HUES48 (cell line): ENCODE measurements at regions not wholly inside any gene's neighbourhood (a gene's known extent, or its start where the extent isn't known, plus 50 kb on each side); places are given as distances from the start of the nearest gene placed in this dataset.

Source experiments
- H3K27ac ChIP-seq: one replicate; pipeline ENCODE4 v1.7.0; 2013; ENCODE audit warnings: low read depth, low read length, inconsistent platforms
- H3K27me3 ChIP-seq: 2 replicates; pipeline ENCODE4 v1.6.1; 2013; ENCODE audit warnings: mild to moderate bottlenecking, low read length; ENCODE audit not compliant: control insufficient read depth, insufficient read depth
- H3K36me3 ChIP-seq: 2 replicates; pipeline ENCODE4 v1.6.1; 2013; ENCODE audit warnings: low read length; ENCODE audit not compliant: control insufficient read depth, insufficient read depth
- H3K4me1 ChIP-seq: 2 replicates; pipeline ENCODE4 v1.6.1; 2013; ENCODE audit warnings: mild to moderate bottlenecking, low read length; ENCODE audit not compliant: control insufficient read depth, insufficient read depth
- H3K4me3 ChIP-seq: 2 replicates; pipeline ENCODE4 v1.5.1; 2013; ENCODE audit warnings: mild to moderate bottlenecking, low read depth, low read length
- H3K9ac ChIP-seq: 2 replicates; pipeline ENCODE4 v1.6.1; 2013; ENCODE audit warnings: mild to moderate bottlenecking, low read depth, low read length, moderate library complexity
- H3K9me3 ChIP-seq: 2 replicates; pipeline ENCODE4 v1.6.1; 2013; ENCODE audit warnings: low read length; ENCODE audit not compliant: control insufficient read depth, insufficient read depth

DNA sequence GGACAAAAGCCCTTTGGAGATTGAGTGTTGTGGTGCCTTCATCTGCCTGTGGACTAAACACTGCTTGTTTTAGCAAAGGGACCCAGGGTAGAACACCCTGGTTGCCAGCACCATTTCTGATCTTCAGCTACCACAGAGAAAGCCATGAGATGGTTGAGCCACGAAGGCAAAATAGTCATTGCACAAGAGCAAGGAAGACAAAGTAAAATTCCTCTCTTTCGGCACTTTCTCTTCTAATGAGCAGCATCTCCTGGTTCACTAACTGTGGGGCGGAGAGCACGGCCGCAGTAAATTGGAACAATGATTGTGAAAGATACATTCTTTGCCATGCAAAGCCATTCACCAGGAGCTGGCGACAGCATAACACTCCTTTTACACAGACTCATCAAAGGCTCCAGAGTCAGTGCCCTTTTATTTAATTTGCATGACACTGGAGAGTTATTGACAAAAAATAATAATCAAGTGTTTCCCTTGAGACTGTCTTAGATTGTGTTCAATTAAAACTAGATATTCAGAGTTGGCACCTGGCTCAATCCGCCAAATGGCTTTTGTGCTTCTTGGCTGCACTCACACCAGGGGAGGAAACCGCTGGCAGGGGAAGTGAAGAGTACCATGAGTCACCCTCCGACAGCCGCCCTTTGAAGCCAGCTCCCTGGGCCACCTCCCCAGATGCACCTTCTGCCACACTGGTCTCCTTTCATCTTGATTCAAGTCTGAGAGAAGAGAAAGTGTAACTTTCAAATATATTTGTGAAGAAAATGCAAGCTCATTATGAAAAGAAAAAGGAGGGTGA lies 100.5 kb upstream of the MEIS1 start:
- Histone ChIP-seq H3K4me3 (no peak overlapping the region), H3K9ac (no peak overlapping the region), H3K9me3 (no peaks in the 10 kb centered on the region), H3K27ac (peak overlapping the region; percentile 25), H3K27me3 (no peaks in the 10 kb centered on the region), H3K4me1 (peaks cover 7% of the 10 kb centered on the region; the same call in 1 of the 2 replicates), H3K36me3 (no peaks in the 10 kb centered on the region)

DNA sequence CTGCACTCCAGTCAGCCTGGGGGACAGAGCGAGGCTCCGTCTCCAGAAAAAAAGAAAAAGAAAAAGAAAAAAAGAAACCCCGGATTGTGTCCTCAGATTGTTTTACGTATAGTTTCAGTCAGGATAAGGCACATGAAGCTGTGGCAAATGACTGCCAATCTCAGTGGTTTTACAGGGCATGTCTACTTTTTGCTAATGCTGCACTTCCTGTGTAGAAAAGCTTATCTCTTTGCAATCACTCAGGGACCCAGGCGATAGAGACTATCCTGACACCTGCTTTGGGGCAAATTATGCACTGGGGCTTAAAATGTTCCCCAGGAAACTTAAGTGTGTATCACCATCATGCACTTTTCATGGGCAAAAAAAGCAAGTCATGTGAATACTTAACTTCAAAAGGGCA lies 103.7 kb upstream of the MEIS1 start:
- no peaks in the 10 kb centered on the region for H3K27me3 ChIP-seq
- no peaks in the 10 kb centered on the region for H3K9me3 ChIP-seq
- H3K4me1 ChIP-seq: peaks cover 7% of the 10 kb centered on the region; the same call in 1 of the 2 replicates
- no peaks in the 10 kb centered on the region for H3K36me3 ChIP-seq
- H3K27ac ChIP-seq: no peak overlapping the region
- no peak overlapping the region for H3K9ac ChIP-seq
- no peak overlapping the region for H3K4me3 ChIP-seq

DNA sequence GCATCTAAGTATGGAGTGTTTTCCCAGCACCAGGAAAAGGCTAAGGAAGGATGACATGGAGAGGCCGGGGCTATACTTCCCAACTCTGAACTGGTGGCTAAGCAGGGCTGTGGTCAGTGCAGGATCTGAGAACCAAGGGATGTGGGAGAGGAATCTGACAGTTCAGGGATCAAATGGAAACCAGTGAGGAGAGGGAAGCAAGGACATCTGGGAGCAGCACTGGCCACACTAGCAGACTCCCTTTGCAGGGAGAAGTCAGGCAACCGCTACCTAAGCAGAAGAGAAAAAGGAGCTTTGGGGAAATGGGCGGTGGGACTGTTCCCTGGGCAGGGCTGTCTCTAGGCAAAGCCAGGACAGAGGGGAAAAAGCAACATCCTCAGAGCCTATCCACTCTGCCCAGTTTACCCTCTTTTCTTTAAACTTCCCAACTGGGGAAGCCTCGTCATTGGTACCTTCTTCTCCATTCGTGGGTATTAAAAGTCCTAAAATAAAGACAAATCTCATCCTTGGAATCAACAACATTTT lies 105.8 kb upstream of the MEIS1 start:
- no peaks in the 10 kb centered on the region for H3K36me3 ChIP-seq
- H3K27ac ChIP-seq: no peak overlapping the region
- H3K4me3 ChIP-seq: no peak overlapping the region
- H3K9me3 ChIP-seq: no peaks in the 10 kb centered on the region
- H3K9ac ChIP-seq: no peak overlapping the region
- no peaks in the 10 kb centered on the region for H3K27me3 ChIP-seq
- H3K4me1 ChIP-seq: peaks cover 3% of the 10 kb centered on the region; the same call in 1 of the 2 replicates

DNA sequence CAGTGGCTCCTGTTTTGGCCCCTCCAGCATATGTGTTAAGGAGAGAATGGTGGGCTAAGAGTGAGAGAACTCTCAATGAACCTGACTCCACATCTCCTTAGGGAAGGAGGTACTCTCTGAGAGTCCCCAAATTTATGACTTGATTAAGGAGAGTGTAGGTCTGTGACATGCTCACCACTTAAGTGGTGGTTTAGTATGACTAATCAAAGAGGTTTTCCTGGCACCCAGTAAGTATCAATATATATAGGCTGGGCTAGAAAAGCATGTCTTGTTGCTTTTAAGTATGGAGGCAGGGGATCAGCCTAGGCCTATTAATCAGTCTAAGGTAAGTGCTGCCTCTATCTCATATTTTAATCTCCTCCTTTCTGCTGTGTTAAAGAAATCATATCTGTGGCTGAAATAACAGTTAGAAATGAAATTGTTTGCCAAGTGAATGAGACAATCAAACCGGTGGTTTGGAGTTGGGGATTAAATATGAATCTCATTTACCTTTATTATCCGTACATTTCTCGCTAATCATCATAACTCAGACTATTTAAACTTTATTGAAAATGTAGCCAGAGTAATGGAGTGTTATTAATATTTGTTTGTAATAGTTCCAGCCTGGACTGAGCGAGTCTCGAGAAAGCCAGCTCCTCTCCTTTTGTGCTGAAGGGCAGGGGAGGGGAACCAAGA lies 107.7 kb upstream of the MEIS1 start:
- Histone ChIP-seq H3K4me1 (peaks cover 3% of the 10 kb centered on the region; the same call in 1 of the 2 replicates), H3K9ac (no peak overlapping the region), H3K27me3 (no peaks in the 10 kb centered on the region), H3K36me3 (no peaks in the 10 kb centered on the region), H3K27ac (no peak overlapping the region), H3K4me3 (no peak overlapping the region), H3K9me3 (no peaks in the 10 kb centered on the region)

DNA sequence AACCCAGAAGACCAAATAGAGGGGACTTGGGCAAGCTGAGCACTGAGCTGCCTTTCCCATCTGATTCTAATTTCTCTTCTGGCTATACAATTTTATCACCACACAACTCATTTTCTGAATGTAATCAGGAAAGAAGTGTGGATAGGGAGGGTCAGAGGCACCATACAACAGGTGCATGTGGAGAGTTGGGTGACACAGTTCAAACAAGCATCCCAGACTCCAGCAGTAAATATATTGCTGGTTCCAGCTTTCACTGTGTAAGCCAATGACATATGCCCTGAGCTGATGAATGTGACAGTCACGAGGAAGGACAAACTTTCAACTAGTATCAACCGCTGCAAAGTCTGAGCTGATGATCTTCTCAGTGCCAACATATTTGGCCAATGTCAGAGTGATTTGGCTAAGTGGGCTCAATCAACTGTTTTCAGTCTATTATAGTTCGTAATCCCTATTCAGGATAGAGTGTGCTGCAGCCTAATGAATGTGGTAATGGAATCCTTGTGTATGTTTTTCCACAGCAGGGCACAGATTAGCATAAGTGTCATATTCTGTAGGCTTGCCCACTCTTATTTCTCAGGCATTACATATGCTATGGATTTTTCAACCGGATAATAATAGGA lies 109.9 kb upstream of the MEIS1 start:
- Histone ChIP-seq H3K27me3 (no peaks in the 10 kb centered on the region), H3K9me3 (no peaks in the 10 kb centered on the region), H3K4me3 (no peak overlapping the region), H3K4me1 (peaks cover 3% of the 10 kb centered on the region; the same call in 1 of the 2 replicates), H3K27ac (no peak overlapping the region), H3K9ac (no peak overlapping the region), H3K36me3 (no peaks in the 10 kb centered on the region)

DNA sequence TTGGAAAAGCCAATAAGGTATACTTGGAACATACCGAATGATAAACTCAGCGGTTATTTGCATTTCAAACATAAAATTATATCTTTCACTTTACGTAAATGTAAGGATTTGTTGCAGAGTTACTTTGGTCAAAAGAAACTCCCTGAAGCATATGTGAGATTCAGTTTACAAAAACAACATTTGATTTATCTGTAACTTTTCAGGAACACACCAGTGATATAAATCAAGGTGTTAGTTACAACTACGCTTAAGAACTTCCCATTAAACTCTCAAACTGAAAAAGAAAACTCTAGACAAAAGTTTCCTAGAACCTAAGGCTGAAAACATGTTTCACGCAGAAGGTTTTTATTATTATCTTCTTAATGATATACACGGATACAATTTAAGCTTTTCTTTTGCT lies 110.6 kb upstream of the MEIS1 start:
- H3K4me1 ChIP-seq: no peaks in the 10 kb centered on the region
- H3K27ac ChIP-seq: no peak overlapping the region
- no peak overlapping the region for H3K9ac ChIP-seq
- no peaks in the 10 kb centered on the region for H3K36me3 ChIP-seq
- no peak overlapping the region for H3K4me3 ChIP-seq
- no peaks in the 10 kb centered on the region for H3K27me3 ChIP-seq
- no peaks in the 10 kb centered on the region for H3K9me3 ChIP-seq

DNA sequence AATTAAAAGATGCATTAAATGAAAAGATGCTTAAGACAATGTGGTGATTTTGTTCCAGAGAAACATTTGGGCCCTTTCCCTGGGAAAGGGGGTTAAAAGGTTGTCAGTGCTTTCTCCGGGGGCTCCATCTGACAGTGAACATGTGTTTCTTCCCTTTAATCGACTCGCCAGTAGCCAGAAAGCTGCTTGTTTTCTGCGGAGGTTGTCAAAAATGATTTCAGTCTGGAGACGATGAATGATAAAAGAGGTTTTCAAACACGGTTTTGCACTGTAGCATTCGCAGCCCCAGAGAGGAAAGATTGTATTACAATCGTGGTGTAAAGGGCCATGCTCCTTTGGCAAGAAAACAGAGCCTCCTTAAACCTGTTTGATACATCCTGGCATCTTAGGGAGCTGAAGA lies 111.5 kb upstream of the MEIS1 start:
- H3K27ac ChIP-seq: no peak overlapping the region
- H3K27me3 ChIP-seq: no peaks in the 10 kb centered on the region
- no peak overlapping the region for H3K9ac ChIP-seq
- H3K4me3 ChIP-seq: no peak overlapping the region
- H3K9me3 ChIP-seq: no peaks in the 10 kb centered on the region
- H3K36me3 ChIP-seq: no peaks in the 10 kb centered on the region
- peaks cover 7% of the 10 kb centered on the region for H3K4me1 ChIP-seq

DNA sequence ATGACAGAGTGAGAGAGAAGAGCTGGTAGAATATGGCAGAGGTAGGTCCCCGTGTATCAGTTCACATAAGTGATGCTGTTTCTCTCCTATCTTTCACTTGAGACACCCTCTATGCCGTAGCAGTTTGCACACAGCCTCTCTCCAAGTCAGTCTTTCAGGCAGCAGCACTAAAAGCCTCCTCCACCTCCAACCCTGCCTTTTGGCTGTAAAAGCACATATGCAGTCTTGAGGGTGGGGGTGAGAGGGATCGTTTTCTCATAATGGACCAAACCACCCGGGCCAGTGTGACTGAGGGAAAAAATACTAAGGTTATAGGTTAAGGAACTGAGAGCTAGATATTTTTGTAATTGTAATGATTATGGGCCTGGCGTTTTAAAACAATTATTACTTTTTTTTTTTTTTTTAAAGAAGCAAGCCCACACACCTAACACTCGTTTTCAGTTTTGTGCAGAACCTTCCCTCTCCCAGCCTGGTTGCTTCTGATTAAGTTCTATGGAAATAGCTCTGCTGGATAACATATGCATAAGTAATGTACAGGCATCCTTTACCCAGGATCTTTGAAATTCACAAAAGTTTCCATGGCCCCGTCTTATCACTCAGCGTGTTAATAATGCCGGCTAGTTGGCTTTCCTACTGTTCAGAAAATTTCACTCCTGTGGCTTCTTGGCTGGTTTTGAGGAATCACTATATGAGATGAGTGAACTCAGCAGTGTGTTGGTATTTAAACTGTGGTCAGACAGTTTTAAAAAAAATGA lies 112.2 kb upstream of the MEIS1 start:
- no peak overlapping the region for H3K4me3 ChIP-seq
- no peaks in the 10 kb centered on the region for H3K9me3 ChIP-seq
- no peaks in the 10 kb centered on the region for H3K36me3 ChIP-seq
- no peak overlapping the region for H3K27ac ChIP-seq
- no peaks in the 10 kb centered on the region for H3K27me3 ChIP-seq
- H3K9ac ChIP-seq: no peak overlapping the region
- H3K4me1 ChIP-seq: peaks cover 12% of the 10 kb centered on the region

DNA sequence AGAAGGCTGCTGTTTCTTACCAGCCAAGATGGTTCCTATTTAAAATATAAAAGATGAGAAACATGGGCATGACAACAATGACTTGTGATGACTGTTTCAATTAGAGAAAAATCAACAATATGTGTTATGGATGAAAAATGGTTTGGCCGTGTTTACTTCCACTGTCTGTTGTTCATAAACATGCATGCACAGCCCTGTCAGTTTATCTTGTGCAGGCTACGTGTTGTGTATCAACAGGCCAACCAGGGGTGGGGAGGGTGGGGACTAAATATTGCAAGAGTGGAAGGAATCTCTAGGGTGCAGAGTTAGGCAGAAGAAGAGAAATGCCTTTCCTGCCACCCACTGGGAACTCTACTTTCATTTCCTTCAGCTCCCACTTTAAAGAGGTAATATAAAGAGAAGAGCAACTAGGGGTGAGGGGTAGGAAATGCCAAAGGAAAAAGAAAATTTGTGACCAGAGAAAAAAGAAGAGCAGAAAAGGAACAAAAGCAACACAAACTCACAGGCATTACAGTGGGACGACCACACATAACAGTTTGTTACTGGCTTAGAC lies 116.8 kb upstream of the MEIS1 start:
- Histone ChIP-seq H3K4me1 (peaks cover 17% of the 10 kb centered on the region), H3K9ac (no peak overlapping the region), H3K27ac (no peak overlapping the region), H3K27me3 (no peaks in the 10 kb centered on the region), H3K4me3 (no peak overlapping the region), H3K9me3 (no peaks in the 10 kb centered on the region), H3K36me3 (no peaks in the 10 kb centered on the region)

DNA sequence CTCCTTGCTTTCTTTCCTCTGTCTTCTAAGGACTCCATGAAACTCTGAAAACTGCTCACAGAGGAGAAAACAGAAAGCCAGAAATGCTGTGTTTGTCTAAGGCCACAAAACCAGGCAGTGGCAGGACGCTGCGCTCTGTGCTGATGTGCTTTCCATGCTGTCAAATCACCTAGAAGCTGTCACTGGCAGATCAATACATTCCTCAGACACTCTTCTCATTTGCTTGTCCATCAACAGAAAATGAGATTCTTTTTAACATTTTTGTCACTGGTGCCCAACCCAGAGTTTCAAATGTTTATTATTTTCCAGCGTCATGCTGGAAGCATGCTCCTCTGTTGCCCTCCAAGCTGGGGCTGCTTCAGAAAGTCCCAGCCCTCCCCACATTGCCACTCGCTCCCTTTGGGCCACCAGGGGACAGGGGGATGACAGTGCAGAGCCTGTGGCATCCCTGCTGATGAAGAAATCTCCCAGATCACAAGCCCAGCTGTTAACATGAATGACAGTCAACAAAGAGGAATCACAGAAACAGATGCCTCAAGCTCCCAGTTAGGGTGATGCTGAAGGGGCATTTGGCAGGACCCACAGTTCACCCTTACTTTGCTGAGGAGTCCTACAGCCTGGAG lies 117.5 kb upstream of the MEIS1 start:
- Histone ChIP-seq H3K4me1 (peaks cover 17% of the 10 kb centered on the region), H3K9me3 (no peaks in the 10 kb centered on the region), H3K4me3 (no peak overlapping the region), H3K9ac (no peak overlapping the region), H3K27me3 (no peaks in the 10 kb centered on the region), H3K27ac (no peak overlapping the region), H3K36me3 (no peaks in the 10 kb centered on the region)
